ENCODE measurements at regions not wholly inside any gene's neighbourhood (a gene's known extent, or its start where the extent isn't known, plus 50 kb on each side); places are given as distances from the start of the nearest gene placed in this dataset.

DNA sequence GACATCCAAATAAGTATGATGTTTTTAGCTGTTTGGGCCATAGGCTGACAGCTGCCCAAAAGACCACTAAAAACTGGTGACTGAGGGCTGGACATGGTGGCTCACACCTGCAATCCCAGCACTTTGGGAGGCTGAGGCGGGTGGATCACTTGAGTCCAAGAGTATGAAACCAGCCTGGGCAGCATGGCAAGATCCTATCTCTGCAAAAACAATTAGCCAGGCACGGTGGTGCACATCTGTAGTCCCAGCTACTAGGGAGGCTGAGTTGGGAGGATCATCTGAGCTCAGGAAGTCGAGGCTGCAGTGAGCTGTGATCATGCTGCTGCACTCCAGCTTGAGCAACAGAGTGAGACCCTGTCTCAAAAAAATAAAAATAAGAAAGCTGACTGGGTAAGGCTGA, 511.5 kb upstream of the RAB6C start:
- TF ChIP-seq POLR2AphosphoS5 (IDR thresholded peaks at IDR 0.05; ENCODE audit: low read depth, low read length) (no peak), POLR2A (IDR thresholded peaks at IDR 0.05; ENCODE audit: low read depth, low read length) (no peak), PAX5 (IDR thresholded peaks at IDR 0.05; ENCODE audit: insufficient read depth, low read length, severe bottlenecking) (no peak), SPI1 (IDR thresholded peaks at IDR 0.05; ENCODE audit: low read depth, low read length) (no peak), TAF1 (IDR thresholded peaks at IDR 0.05; ENCODE audit: low read depth, low read length) (no peak)
